ENCODE measurements at regions not wholly inside any gene's neighbourhood (a gene's known extent, or its start where the extent isn't known, plus 50 kb on each side); places are given as distances from the start of the nearest gene placed in this dataset.

GRCh38 chr2:118274841-118275510 is 186.7 kb downstream of the INSIG2 start:
- Histone ChIP-seq H3K4me2 (no peak overlapping the region), H3K79me2 (ENCODE audit: insufficient read depth) (no peaks in the 10 kb centered on the region), H3K4me3 (ENCODE audit: low read depth in 2 of 2, low read length in 1 of 2) (no peak overlapping the region), H3K36me3 (replicated peaks in 1 of 2; ENCODE audit: control insufficient read depth in 1 of 2, insufficient read depth in 2 of 2, low read length in 1 of 2) (no peaks in the 10 kb centered on the region), H3K27ac (ENCODE audit: low read depth in 2 of 2, low read length in 1 of 2) (no peak overlapping the region), H3K9ac (no peak overlapping the region), H3K9me3 (no peaks in the 10 kb centered on the region), H4K20me1 (ENCODE audit: insufficient read depth) (no peaks in the 10 kb centered on the region), H2AFZ (ENCODE audit: low read depth) (no peak overlapping the region), H3K9me2 (no peaks in the 10 kb centered on the region), H3K27me3 (ENCODE audit: insufficient read depth) (peaks cover 13% of the 10 kb centered on the region; the same call in 1 of the 2 replicates), H3F3A (replicated peaks; ENCODE audit: insufficient read depth) (no peaks in the 10 kb centered on the region), H3K4me1 (ENCODE audit: control insufficient read depth in 1 of 2, insufficient read depth in 2 of 2, low read depth in 1 of 2, low read length in 1 of 2) (no peaks in the 10 kb centered on the region)
- 38% methylated on average over 4 of the region's 4 CpGs for WGBS (ENCODE audit: low lambda C conversion rate)
- ChIA-PET CTCF (interaction anchor here (1.3 kb wide), 1 partner anchor 581 kb away, joined by 3 read pairs; no protein-coding TSS in a partner anchor), POLR2A (no interaction called here)
- TF ChIP-seq CHD2 (IDR thresholded peaks at IDR 0.05; ENCODE audit: low read length, partially characterized antibody) = no peak
- no peak for DNase-seq

DNA sequence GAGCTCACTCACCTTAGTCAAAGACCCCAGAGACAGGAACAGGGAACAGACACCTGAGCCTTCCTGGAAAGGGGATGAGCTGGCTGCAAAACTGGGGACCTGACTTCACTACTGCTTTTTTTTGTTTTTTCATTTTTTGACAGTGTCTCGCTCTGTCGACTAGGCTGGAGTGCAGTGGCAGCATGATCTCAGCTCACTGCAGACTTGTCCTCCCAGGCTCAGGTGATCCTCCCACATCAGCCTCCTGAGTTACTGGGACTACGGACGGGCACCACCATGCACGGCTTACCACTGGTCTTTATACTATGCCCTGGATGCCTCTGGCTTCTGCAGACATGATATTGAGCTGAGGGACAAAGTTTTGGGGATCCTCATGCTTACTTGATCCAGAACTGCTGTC is 184.1 kb downstream of the INSIG2 start:
- DNase-seq = no peak
- Histone ChIP-seq H4K20me1 (ENCODE audit: insufficient read depth) (no peaks in the 10 kb centered on the region), H3K9me3 (no peaks in the 10 kb centered on the region), H3K9me2 (no peaks in the 10 kb centered on the region), H3K27ac (ENCODE audit: low read depth in 2 of 2, low read length in 1 of 2) (no peak overlapping the region), H3K4me2 (no peak overlapping the region), H2AFZ (ENCODE audit: low read depth) (no peak overlapping the region), H3K79me2 (ENCODE audit: insufficient read depth) (no peaks in the 10 kb centered on the region), H3K36me3 (replicated peaks in 1 of 2; ENCODE audit: control insufficient read depth in 1 of 2, insufficient read depth in 2 of 2, low read length in 1 of 2) (no peaks in the 10 kb centered on the region), H3K27me3 (ENCODE audit: insufficient read depth) (peaks cover 9% of the 10 kb centered on the region; the same call in 1 of the 2 replicates), H3F3A (replicated peaks; ENCODE audit: insufficient read depth) (no peaks in the 10 kb centered on the region), H3K4me1 (ENCODE audit: control insufficient read depth in 1 of 2, insufficient read depth in 2 of 2, low read depth in 1 of 2, low read length in 1 of 2) (no peaks in the 10 kb centered on the region), H3K4me3 (ENCODE audit: low read depth in 2 of 2, low read length in 1 of 2) (no peak overlapping the region), H3K9ac (no peak overlapping the region)
- no peak for TF ChIP-seq RCOR1 (IDR thresholded peaks at IDR 0.05; ENCODE audit: low read length)
- TF ChIP-seq RXRA (IDR thresholded peaks at IDR 0.05; ENCODE audit: borderline replicate concordance, low read depth) = no peak
- TF ChIP-seq POLR2AphosphoS5 (IDR thresholded peaks at IDR 0.05; ENCODE audit: low read depth, low read length) = no peak
- TF ChIP-seq NRF1 (IDR thresholded peaks at IDR 0.05; ENCODE audit: low read depth, low read length) = no peak
- no peak for TF ChIP-seq MXI1 (IDR thresholded peaks at IDR 0.05; ENCODE audit: low read depth, low read length)
- no peak for TF ChIP-seq REST (IDR thresholded peaks at IDR 0.05; ENCODE audit: low read depth, low read length)
- TF ChIP-seq TEAD4 (IDR thresholded peaks at IDR 0.05; ENCODE audit: borderline replicate concordance, insufficient read depth) = no peak
- TF ChIP-seq FOSL2 (IDR thresholded peaks at IDR 0.05; ENCODE audit: borderline replicate concordance, low read depth) = no peak
- no peak for TF ChIP-seq RFX5 (IDR thresholded peaks at IDR 0.05; ENCODE audit: low read length)
- TF ChIP-seq SIN3A (IDR thresholded peaks at IDR 0.05; ENCODE audit: borderline replicate concordance, low read depth, low read length) = no peak
- no peak for TF ChIP-seq MEF2A (IDR thresholded peaks at IDR 0.05; ENCODE audit: borderline replicate concordance, low read depth)
- TF ChIP-seq GABPA (IDR thresholded peaks at IDR 0.05; ENCODE audit: low read depth) = no peak
- no peak for TF ChIP-seq RAD21 (IDR thresholded peaks at IDR 0.05; ENCODE audit: low read length)
- TF ChIP-seq JUND (IDR thresholded peaks at IDR 0.05) = no peak
- TF ChIP-seq, protein P1, sequence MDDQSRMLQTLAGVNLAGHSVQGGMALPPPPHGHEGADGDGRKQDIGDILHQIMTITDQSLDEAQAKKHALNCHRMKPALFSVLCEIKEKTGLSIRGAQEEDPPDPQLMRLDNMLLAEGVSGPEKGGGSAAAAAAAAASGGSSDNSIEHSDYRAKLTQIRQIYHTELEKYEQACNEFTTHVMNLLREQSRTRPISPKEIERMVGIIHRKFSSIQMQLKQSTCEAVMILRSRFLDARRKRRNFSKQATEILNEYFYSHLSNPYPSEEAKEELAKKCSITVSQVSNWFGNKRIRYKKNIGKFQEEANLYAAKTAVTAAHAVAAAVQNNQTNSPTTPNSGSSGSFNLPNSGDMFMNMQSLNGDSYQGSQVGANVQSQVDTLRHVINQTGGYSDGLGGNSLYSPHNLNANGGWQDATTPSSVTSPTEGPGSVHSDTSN (IDR thresholded peaks at IDR 0.05) = no peak
- no peak for TF ChIP-seq TAF1 (IDR thresholded peaks at IDR 0.05; ENCODE audit: borderline replicate concordance, low read depth, low read length)
- TF ChIP-seq SMC3 (IDR thresholded peaks at IDR 0.05; ENCODE audit: low read depth, low read length) = no peak
- TF ChIP-seq, protein P2, sequence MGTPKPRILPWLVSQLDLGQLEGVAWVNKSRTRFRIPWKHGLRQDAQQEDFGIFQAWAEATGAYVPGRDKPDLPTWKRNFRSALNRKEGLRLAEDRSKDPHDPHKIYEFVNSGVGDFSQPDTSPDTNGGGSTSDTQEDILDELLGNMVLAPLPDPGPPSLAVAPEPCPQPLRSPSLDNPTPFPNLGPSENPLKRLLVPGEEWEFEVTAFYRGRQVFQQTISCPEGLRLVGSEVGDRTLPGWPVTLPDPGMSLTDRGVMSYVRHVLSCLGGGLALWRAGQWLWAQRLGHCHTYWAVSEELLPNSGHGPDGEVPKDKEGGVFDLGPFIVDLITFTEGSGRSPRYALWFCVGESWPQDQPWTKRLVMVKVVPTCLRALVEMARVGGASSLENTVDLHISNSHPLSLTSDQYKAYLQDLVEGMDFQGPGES (IDR thresholded peaks at IDR 0.05; ENCODE audit: low read depth, low read length) = no peak
- TF ChIP-seq CTCF (IDR thresholded peaks at IDR 0.05) = no peak
- TF ChIP-seq CHD2 (IDR thresholded peaks at IDR 0.05; ENCODE audit: low read length, partially characterized antibody) = no peak
- POLR2A ChIA-PET = no interaction called here
- CTCF ChIA-PET = interaction anchor here (0.8 kb wide), 1 partner anchor 51 kb away, joined by 3 read pairs; no protein-coding TSS in a partner anchor
- 14% methylated on average over 5 of the region's 5 CpGs for WGBS (ENCODE audit: low lambda C conversion rate)
